Glutamatergic neuron (in vitro differentiated cells): ENCODE measurements at regions not wholly inside any gene's neighbourhood (a gene's known extent, or its start where the extent isn't known, plus 50 kb on each side); places are given as distances from the start of the nearest gene placed in this dataset.
A peak's percentile ranks its signal among the peaks of the same experiment; 100 is the strongest.

Experiments used
- DNase-seq: peaks from one replicate; pipeline ENCODE4 v3.0.0; 2022
- H3K27ac Mint-ChIP-seq: one replicate; pipeline ENCODE4 v1.8.0; 2020; ENCODE audit warnings: mild to moderate bottlenecking, mixed read lengths, inconsistent platforms; ENCODE audit not compliant: unreplicated experiment
- H3K27me3 Mint-ChIP-seq: one replicate; pipeline ENCODE4 v1.8.0; 2020; ENCODE audit warnings: mild to moderate bottlenecking, moderate library complexity, mixed read lengths, inconsistent platforms; ENCODE audit not compliant: unreplicated experiment
- H3K36me3 Mint-ChIP-seq: one replicate; pipeline ENCODE4 v1.8.0; 2020; ENCODE audit warnings: mild to moderate bottlenecking, mixed read lengths, inconsistent platforms; ENCODE audit not compliant: unreplicated experiment
- H3K4me1 Mint-ChIP-seq: one replicate; pipeline ENCODE4 v1.8.0; 2020; ENCODE audit warnings: mild to moderate bottlenecking, low read depth, mixed read lengths, inconsistent platforms; ENCODE audit not compliant: unreplicated experiment
- H3K4me3 Mint-ChIP-seq: one replicate; pipeline ENCODE4 v1.8.0; 2020; ENCODE audit warnings: mild to moderate bottlenecking, mixed read lengths, inconsistent platforms; ENCODE audit not compliant: unreplicated experiment
- H3K9me3 Mint-ChIP-seq: one replicate; pipeline ENCODE4 v1.8.0; 2020; ENCODE audit warnings: mild to moderate bottlenecking, moderate library complexity, mixed read lengths, inconsistent platforms; ENCODE audit not compliant: unreplicated experiment
- CTCF ChIP-seq: fragments of 200-600 bp; sonication (generic); IDR thresholded peaks from one replicate; pipeline ENCODE4 v1.5.0; 2021; ENCODE audit not compliant: partially characterized antibody, unreplicated experiment

- no peaks in the 10 kb centered on the region for H3K36me3 Mint-ChIP-seq
- H3K4me1 Mint-ChIP-seq: peaks cover 12% of the 10 kb centered on the region
- H3K27me3 Mint-ChIP-seq: no peaks in the 10 kb centered on the region
- DNase-seq: no peak
- H3K27ac Mint-ChIP-seq: no peak overlapping the region
- H3K4me3 Mint-ChIP-seq: no peak overlapping the region
- TF ChIP-seq CTCF: no peak
- H3K9me3 Mint-ChIP-seq: no peaks in the 10 kb centered on the region
Observed at GRCh38 chr2:11054783-11055678, 100.2 kb upstream of the SLC66A3 start.

- H3K36me3 Mint-ChIP-seq: peaks cover 4% of the 10 kb centered on the region
- no peak overlapping the region for H3K4me3 Mint-ChIP-seq
- H3K27ac Mint-ChIP-seq: no peak overlapping the region
- DNase-seq: no peak
- H3K4me1 Mint-ChIP-seq: peaks cover 12% of the 10 kb centered on the region
- H3K9me3 Mint-ChIP-seq: no peaks in the 10 kb centered on the region
- no peak for TF ChIP-seq CTCF
- H3K27me3 Mint-ChIP-seq: no peaks in the 10 kb centered on the region
Observed at GRCh38 chr2:11055679-11056215, 99.5 kb upstream of the SLC66A3 start.

GRCh38 chr2:11056614-11057013 lies 98.7 kb upstream of the SLC66A3 start:
- H3K4me1 Mint-ChIP-seq: peaks cover 12% of the 10 kb centered on the region
- TF ChIP-seq CTCF: no peak
- H3K9me3 Mint-ChIP-seq: no peaks in the 10 kb centered on the region
- peaks cover 9% of the 10 kb centered on the region for H3K36me3 Mint-ChIP-seq
- no peaks in the 10 kb centered on the region for H3K27me3 Mint-ChIP-seq
- H3K4me3 Mint-ChIP-seq: no peak overlapping the region
- no peak for DNase-seq
- no peak overlapping the region for H3K27ac Mint-ChIP-seq

- Mint-ChIP-seq H3K27ac (peak overlapping the region; percentile 48), H3K27me3 (no peaks in the 10 kb centered on the region), H3K4me1 (peaks cover 12% of the 10 kb centered on the region), H3K9me3 (no peaks in the 10 kb centered on the region), H3K4me3 (no peak overlapping the region), H3K36me3 (peaks cover 9% of the 10 kb centered on the region)
- no peak for DNase-seq
- no peak for TF ChIP-seq CTCF
Observed at GRCh38 chr2:11057031-11057430, 98.2 kb upstream of the SLC66A3 start.

- Mint-ChIP-seq H3K27me3 (no peaks in the 10 kb centered on the region), H3K36me3 (peaks cover 9% of the 10 kb centered on the region), H3K4me3 (no peak overlapping the region), H3K27ac (no peak overlapping the region), H3K9me3 (no peaks in the 10 kb centered on the region), H3K4me1 (peaks cover 12% of the 10 kb centered on the region)
- no peak for TF ChIP-seq CTCF
- no peak for DNase-seq
Observed at GRCh38 chr2:11058129-11058528, 97.1 kb upstream of the SLC66A3 start.
